PC-9 (cell line): ENCODE measurements at regions not wholly inside any gene's neighbourhood (a gene's known extent, or its start where the extent isn't known, plus 50 kb on each side); places are given as distances from the start of the nearest gene placed in this dataset.

Experiments
- EZH2 ChIP-seq: fragments of 200-600 bp; sonication (generic); IDR thresholded peaks from 2 replicates; pipeline ENCODE4 v1.8.0; 2017; ENCODE audit warnings: antibody characterized with exemption, low read depth
- TF ChIP-seq, protein P1 (sequence below): fragments of 200-600 bp; sonication (generic); conservative IDR thresholded peaks from 2 replicates; pipeline ENCODE4 v1.6.1; 2017; ENCODE audit warnings: mixed run types, antibody characterized with exemption, mild to moderate bottlenecking, moderate library complexity

DNA sequence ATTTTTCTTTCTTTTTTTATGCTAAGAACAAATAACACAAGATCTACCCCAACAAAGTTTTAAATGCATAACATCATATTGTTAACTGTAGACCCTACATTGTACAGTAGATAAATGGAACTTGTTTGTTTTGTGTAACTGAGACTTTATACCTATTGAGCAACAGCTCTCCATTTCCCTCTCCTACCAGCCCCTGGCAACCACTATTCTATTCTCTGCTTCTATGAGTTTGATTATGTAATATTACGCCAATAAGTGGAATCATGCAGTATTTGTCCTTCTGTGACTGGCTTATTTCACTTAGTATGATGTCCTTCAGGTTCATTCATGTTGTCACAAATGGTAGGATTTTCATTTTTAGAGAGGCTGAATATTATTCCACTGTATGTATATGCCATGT, 308.2 kb upstream of the PRR16 start:
- TF ChIP-seq, protein P1, sequence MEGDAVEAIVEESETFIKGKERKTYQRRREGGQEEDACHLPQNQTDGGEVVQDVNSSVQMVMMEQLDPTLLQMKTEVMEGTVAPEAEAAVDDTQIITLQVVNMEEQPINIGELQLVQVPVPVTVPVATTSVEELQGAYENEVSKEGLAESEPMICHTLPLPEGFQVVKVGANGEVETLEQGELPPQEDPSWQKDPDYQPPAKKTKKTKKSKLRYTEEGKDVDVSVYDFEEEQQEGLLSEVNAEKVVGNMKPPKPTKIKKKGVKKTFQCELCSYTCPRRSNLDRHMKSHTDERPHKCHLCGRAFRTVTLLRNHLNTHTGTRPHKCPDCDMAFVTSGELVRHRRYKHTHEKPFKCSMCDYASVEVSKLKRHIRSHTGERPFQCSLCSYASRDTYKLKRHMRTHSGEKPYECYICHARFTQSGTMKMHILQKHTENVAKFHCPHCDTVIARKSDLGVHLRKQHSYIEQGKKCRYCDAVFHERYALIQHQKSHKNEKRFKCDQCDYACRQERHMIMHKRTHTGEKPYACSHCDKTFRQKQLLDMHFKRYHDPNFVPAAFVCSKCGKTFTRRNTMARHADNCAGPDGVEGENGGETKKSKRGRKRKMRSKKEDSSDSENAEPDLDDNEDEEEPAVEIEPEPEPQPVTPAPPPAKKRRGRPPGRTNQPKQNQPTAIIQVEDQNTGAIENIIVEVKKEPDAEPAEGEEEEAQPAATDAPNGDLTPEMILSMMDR, result no peak
- TF ChIP-seq EZH2, result no peak
